Naive thymus-derived CD8-positive, alpha-beta T cell (primary cell): ENCODE measurements at regions not wholly inside any gene's neighbourhood (a gene's known extent, or its start where the extent isn't known, plus 50 kb on each side); places are given as distances from the start of the nearest gene placed in this dataset.

Experiments used
- ATAC-seq, 2 donors: fragments of 150-1000 bp; cut with Tn5 transposase in 1 of 2; sonication (Bioruptor Pico), chemical (Tn5 transposase) in 1 of 2; 1 replicate in 1 of 2; 2 replicates in 1 of 2; pipeline ENCODE4 v1.10.0; 2021; ENCODE audit warnings: mild to moderate bottlenecking in 2 of 2, moderate library complexity in 2 of 2
- POLR2A ChIA-PET: fragments of 350-600 bp; sonication (Branson Sonifier 250); formaldehyde crosslinking; loops from one replicate; lab custom pipeline; 2021; ENCODE audit warnings: antibody characterized with exemption; lab: Charles Lee
- DNase-seq, 10 donors: peaks; one replicate each; pipeline versions ENCODE4 v3.0.0 to v3.0.0-alpha.2; 2020 to 2022
- H3K27ac Mint-ChIP-seq, 10 donors: one replicate each; pipeline ENCODE4 v1.8.0; 2020 to 2022; ENCODE audit warnings: mild to moderate bottlenecking in 10 of 10, mixed read lengths in 10 of 10, moderate library complexity in 4 of 10, inconsistent platforms in 1 of 10
- H3K27me3 Mint-ChIP-seq, 5 donors: one replicate each; pipeline ENCODE4 v1.8.0; 2021 to 2022; ENCODE audit warnings: mixed read lengths in 5 of 5
- H3K36me3 Mint-ChIP-seq, 3 donors: one replicate each; pipeline ENCODE4 v1.8.0; 2020 to 2022; ENCODE audit warnings: mixed read lengths in 3 of 3, mild to moderate bottlenecking in 2 of 3, inconsistent platforms in 1 of 3
- H3K4me1 Mint-ChIP-seq, 4 donors: one replicate each; pipeline ENCODE4 v1.8.0; 2021 to 2022; ENCODE audit warnings: mixed read lengths in 4 of 4
- H3K4me3 Mint-ChIP-seq, 10 donors: one replicate each; pipeline ENCODE4 v1.8.0; 2020 to 2022; ENCODE audit warnings: mild to moderate bottlenecking in 10 of 10, mixed read lengths in 10 of 10, moderate library complexity in 6 of 10, inconsistent platforms in 1 of 10
- H3K9me3 Mint-ChIP-seq, 9 donors: one replicate each; pipeline ENCODE4 v1.8.0; 2020 to 2022; ENCODE audit warnings: mixed read lengths in 9 of 9, mild to moderate bottlenecking in 3 of 9, inconsistent platforms in 1 of 9, moderate library complexity in 1 of 9

DNA sequence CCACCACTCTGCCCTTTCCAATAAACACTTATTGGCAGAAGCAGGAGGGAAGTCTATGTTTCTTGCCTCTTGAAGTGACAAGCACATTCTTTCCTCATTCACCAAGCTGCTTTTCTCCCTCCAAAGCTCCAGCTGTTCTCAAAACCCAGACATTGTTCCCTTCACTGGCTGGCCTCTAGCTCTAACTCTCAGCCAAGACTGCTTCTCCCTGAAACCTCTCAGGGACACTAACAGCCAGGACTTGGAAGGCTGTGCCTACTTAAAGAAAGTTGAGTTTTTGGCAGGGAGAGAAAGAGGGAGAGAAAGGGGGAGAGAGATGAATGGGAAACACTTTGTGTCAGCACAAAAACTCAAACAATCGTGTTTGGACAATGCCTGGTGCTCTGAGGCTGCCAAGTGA lies 99.5 kb downstream of the COX18 start:
- Mint-ChIP-seq H3K36me3 (no peaks in the 10 kb centered on the region), H3K27ac (no peak overlapping the region), H3K9me3 (peaks cover 0 to under 1% (median 0%) of the 10 kb centered on the region in 9 donors), H3K4me1 (peaks cover 0 to 5% (median 3%) of the 10 kb centered on the region in 4 donors), H3K27me3 (peaks cover 0 to 6% (median 4%) of the 10 kb centered on the region in 5 donors), H3K4me3 (no peak overlapping the region)
- DNase-seq (no peak), ATAC-seq (no peak)
- POLR2A ChIA-PET: no interaction called here

GRCh38 chr4:72966652-72967051 lies 102.9 kb downstream of the COX18 start:
- H3K36me3 Mint-ChIP-seq: peaks cover 0 to 13% (median 0%) of the 10 kb centered on the region in 3 donors
- H3K4me3 Mint-ChIP-seq: no peak overlapping the region
- no peak for ATAC-seq
- POLR2A ChIA-PET: no interaction called here
- no peak for DNase-seq
- H3K4me1 Mint-ChIP-seq: no peaks in the 10 kb centered on the region
- H3K27ac Mint-ChIP-seq: no peak overlapping the region
- peaks cover 8 to 19% (median 13%) of the 10 kb centered on the region in 9 donors for H3K9me3 Mint-ChIP-seq
- peaks cover 3 to 16% (median 6%) of the 10 kb centered on the region in 5 donors for H3K27me3 Mint-ChIP-seq

GRCh38 chr4:72959411-72959810 lies 110.1 kb downstream of the COX18 start:
- Mint-ChIP-seq H3K36me3 (peaks cover 0 to 23% (median 2%) of the 10 kb centered on the region in 3 donors), H3K27ac (no peak overlapping the region), H3K4me3 (no peak overlapping the region), H3K27me3 (peaks cover 14 to 62% (median 18%) of the 10 kb centered on the region in 5 donors), H3K4me1 (no peaks in the 10 kb centered on the region), H3K9me3 (peaks cover 9 to 52% (median 31%) of the 10 kb centered on the region in 9 donors)
- POLR2A ChIA-PET: no interaction called here
- DNase-seq (no peak), ATAC-seq (no peak)

DNA sequence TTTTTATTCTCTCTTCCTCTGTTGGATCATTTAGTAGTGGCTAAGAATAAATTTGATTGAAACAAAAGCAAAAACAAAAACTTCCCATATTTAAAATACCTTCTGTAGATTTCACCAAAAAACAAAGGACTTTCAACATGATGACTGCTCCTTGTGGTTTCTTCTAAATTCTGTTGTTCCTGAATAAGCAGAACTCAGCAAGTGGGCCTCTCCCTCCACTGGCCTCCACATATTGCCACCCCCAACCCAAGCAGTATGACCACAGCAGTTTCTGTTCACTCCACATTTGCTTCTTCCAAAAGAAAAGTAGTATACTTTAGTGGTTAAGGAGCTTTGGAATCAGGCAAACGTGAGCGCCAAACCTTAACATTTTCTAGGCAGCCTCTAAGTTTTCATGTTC lies 114.7 kb downstream of the COX18 start:
- Mint-ChIP-seq H3K27ac (no peak overlapping the region), H3K4me3 (no peak overlapping the region), H3K9me3 (peaks cover 0 to 22% (median 6%) of the 10 kb centered on the region in 9 donors), H3K27me3 (peaks cover 14 to 71% (median 28%) of the 10 kb centered on the region in 5 donors), H3K4me1 (no peaks in the 10 kb centered on the region), H3K36me3 (peaks cover 0 to 2% (median 0%) of the 10 kb centered on the region in 3 donors)
- no peak for ATAC-seq
- no peak for DNase-seq
- POLR2A ChIA-PET: no interaction called here

DNA sequence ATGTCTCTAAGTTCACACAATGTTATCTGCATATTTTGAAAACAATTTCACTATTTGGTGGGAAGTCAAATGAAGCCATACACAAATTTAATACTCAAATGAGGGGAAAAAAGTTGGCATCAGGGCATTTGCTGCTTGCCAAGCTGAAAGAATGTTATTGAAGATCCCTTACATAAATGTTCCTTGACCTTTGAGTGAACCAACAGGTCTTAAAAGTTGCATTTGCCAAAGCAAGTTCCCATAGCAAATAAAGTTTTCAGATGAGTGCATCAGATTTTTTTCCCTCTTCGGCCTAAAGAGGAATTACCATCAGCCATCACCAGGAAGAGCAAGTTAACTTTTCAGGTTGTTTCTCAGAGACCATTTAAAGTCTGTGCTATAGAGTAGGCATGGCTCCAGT lies 115.9 kb downstream of the COX18 start:
- Mint-ChIP-seq H3K9me3 (peaks cover 0 to 10% (median 3%) of the 10 kb centered on the region in 9 donors), H3K4me1 (no peaks in the 10 kb centered on the region), H3K27me3 (peaks cover 11 to 63% (median 28%) of the 10 kb centered on the region in 5 donors), H3K4me3 (no peak overlapping the region), H3K36me3 (no peaks in the 10 kb centered on the region), H3K27ac (no peak overlapping the region)
- POLR2A ChIA-PET: no interaction called here
- DNase-seq: no peak
- no peak for ATAC-seq

DNA sequence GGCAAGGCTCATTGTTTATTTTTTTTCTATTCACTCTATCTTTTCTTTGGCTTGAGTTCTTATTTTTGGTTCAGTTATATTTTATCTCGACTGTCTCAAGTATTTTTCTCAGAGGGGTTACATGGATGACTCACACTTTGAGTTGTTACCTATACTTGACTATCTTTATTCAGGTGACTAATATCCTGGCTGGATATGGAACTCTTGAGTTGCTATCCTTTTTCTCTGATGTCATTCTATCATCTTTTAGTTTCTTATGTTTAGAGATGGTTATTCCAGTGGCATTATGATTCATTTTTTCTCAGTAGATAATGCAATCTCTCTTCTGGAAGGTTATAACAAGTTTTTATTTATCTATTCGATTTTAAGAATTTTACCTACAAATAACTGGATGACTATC lies 117.9 kb downstream of the COX18 start:
- Mint-ChIP-seq H3K36me3 (no peaks in the 10 kb centered on the region), H3K9me3 (peaks cover 0 to 3% (median 0%) of the 10 kb centered on the region in 9 donors)
- DNase-seq: no peak

DNA sequence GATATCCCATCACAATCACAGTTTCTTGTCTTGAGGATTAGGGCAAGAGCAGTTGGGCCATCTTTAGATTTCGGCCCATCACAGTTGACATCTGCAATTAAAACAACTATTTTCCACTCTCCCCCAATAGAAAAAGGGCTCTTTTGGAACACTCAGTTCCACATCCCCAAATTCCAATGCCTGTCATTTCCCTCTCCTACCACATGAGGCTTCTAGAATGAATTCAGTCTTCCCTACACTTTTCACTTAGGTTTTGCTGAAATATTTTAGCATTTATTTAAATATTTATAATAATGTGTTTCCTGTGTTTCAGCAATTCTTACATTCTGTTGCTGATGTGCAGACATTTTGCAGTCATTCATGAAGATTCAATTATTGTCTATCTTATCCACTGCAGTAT lies 118.4 kb downstream of the COX18 start:
- ATAC-seq (no peak), DNase-seq (no peak)
- Mint-ChIP-seq H3K4me1 (no peaks in the 10 kb centered on the region), H3K9me3 (peaks cover 0 to 6% (median 2%) of the 10 kb centered on the region in 9 donors), H3K27me3 (peaks cover 10 to 41% (median 23%) of the 10 kb centered on the region in 5 donors), H3K27ac (no peak overlapping the region), H3K36me3 (no peaks in the 10 kb centered on the region), H3K4me3 (no peak overlapping the region)
- POLR2A ChIA-PET: no interaction called here

More for the DNA sequence above, 117.9 kb downstream of the COX18 start:
- ATAC-seq: no peak
- Mint-ChIP-seq H3K27ac (no peak overlapping the region), H3K4me1 (no peaks in the 10 kb centered on the region), H3K27me3 (peaks cover 10 to 46% (median 24%) of the 10 kb centered on the region in 5 donors), H3K4me3 (no peak overlapping the region)
- POLR2A ChIA-PET: no interaction called here

GRCh38 chr4:72948080-72948479 lies 121.4 kb downstream of the COX18 start:
- Mint-ChIP-seq H3K4me1 (no peaks in the 10 kb centered on the region), H3K36me3 (no peaks in the 10 kb centered on the region), H3K27ac (no peak overlapping the region), H3K27me3 (peaks cover 6 to 31% (median 15%) of the 10 kb centered on the region in 5 donors), H3K4me3 (no peak overlapping the region), H3K9me3 (peaks cover 0 to 15% (median 8%) of the 10 kb centered on the region in 9 donors)
- POLR2A ChIA-PET: no interaction called here
- DNase-seq: no peak
- no peak for ATAC-seq

DNA sequence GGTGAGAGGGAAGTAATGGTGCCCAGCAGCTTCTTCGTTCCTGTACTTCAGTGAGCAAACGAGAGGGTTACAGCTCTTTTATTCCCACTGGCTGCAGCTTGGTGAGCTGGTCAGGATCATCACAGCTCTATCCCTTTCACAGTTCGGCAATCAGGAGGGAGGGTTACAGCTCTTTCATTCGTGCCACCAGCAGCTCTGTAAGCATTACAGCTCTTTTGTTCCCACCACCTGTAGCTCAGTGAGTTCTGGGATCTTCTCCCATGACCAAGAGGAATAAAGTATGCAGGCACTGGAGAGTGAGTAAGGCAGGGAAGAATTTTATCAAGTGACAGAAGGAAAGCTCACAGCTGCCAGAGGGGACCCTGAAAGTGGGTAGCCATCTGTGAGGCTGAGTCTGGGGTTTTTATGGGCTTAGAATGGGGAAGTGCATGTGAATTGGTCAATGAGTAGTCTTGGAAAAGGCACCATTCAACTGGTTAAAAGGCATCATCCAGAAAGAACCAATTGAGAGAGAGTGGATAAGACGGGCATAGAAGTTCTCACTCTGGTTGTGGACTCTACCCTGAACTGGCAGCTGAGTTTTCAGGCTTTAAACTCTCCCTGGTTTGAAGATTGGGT lies 123.7 kb downstream of the COX18 start:
- Mint-ChIP-seq H3K9me3 (peaks cover 0 to 15% (median 8%) of the 10 kb centered on the region in 9 donors), H3K27me3 (peaks cover 1 to 8% (median 6%) of the 10 kb centered on the region in 5 donors), H3K36me3 (no peaks in the 10 kb centered on the region), H3K4me1 (no peaks in the 10 kb centered on the region), H3K4me3 (no peak overlapping the region), H3K27ac (no peak overlapping the region)
- ATAC-seq (no peak), DNase-seq (no peak)
- POLR2A ChIA-PET: no interaction called here

- Mint-ChIP-seq H3K4me3 (no peak overlapping the region), H3K9me3 (peaks cover 0 to 15% (median 8%) of the 10 kb centered on the region in 9 donors), H3K36me3 (no peaks in the 10 kb centered on the region), H3K27me3 (peaks cover 0 to 9% (median 4%) of the 10 kb centered on the region in 5 donors), H3K4me1 (no peaks in the 10 kb centered on the region), H3K27ac (no peak overlapping the region)
- ATAC-seq: no peak
- POLR2A ChIA-PET: no interaction called here
- DNase-seq: no peak
Measured at GRCh38 chr4:72942565-72942964, 127.0 kb downstream of the COX18 start.

DNA sequence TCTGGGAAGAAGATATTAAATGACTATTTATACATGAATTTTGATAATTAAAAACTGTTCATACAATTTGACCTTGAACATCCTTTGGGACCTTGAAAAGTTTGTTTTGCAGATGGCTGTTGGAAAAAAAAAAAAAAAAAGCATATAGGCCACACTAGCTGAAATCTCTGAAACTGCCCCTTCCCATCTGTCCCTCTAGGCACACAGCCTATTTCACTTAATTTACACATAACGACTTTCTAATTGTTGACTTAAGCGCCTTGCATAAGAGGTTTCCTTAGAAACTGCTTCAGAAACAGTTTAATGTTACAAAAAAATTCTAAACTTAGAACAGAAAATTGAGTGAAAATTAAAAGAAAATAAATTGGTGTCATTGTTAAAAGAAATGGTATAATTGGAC lies 131.0 kb downstream of the COX18 start:
- no peak overlapping the region for H3K4me3 Mint-ChIP-seq
- ATAC-seq (no peak), DNase-seq (no peak)
- POLR2A ChIA-PET: no interaction called here
- no peaks in the 10 kb centered on the region for H3K36me3 Mint-ChIP-seq
- H3K4me1 Mint-ChIP-seq: no peaks in the 10 kb centered on the region
- H3K27ac Mint-ChIP-seq: no peak overlapping the region
- no peaks in the 10 kb centered on the region for H3K9me3 Mint-ChIP-seq
- peaks cover 2 to 16% (median 7%) of the 10 kb centered on the region in 5 donors for H3K27me3 Mint-ChIP-seq

GRCh38 chr4:72935462-72935861 lies 134.1 kb downstream of the COX18 start:
- H3K4me1 Mint-ChIP-seq: no peaks in the 10 kb centered on the region
- H3K27ac Mint-ChIP-seq: no peak overlapping the region
- no peaks in the 10 kb centered on the region for H3K36me3 Mint-ChIP-seq
- ATAC-seq (no peak), DNase-seq (no peak)
- no peak overlapping the region for H3K4me3 Mint-ChIP-seq
- peaks cover 5 to 18% (median 6%) of the 10 kb centered on the region in 5 donors for H3K27me3 Mint-ChIP-seq
- POLR2A ChIA-PET: no interaction called here
- no peaks in the 10 kb centered on the region for H3K9me3 Mint-ChIP-seq

DNA sequence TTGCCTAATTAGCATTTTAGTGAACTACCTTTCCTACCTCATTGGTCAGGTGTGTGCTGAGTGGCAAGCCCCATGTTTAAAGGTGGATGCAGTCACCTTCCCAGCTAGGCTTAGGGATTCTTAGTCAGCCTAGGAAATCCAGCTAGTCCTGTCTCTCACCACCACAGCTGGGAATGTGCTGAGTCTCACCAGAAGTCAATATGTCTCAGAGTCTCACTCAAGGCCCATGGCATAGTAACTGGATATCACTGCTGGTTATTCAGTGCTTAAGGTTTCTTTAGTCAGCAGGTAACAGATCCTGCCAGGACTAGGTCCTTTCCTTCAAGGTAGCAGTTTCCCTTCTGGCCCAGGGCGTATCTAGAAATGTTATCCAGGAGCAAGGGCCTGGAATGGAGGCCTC lies 136.5 kb downstream of the COX18 start:
- H3K36me3 Mint-ChIP-seq: no peaks in the 10 kb centered on the region
- POLR2A ChIA-PET: no interaction called here
- no peaks in the 10 kb centered on the region for H3K9me3 Mint-ChIP-seq
- H3K4me3 Mint-ChIP-seq: no peak overlapping the region
- no peak for DNase-seq
- no peak overlapping the region for H3K27ac Mint-ChIP-seq
- peaks cover 3 to 18% (median 5%) of the 10 kb centered on the region in 5 donors for H3K27me3 Mint-ChIP-seq
- H3K4me1 Mint-ChIP-seq: no peaks in the 10 kb centered on the region
- no peak for ATAC-seq

DNA sequence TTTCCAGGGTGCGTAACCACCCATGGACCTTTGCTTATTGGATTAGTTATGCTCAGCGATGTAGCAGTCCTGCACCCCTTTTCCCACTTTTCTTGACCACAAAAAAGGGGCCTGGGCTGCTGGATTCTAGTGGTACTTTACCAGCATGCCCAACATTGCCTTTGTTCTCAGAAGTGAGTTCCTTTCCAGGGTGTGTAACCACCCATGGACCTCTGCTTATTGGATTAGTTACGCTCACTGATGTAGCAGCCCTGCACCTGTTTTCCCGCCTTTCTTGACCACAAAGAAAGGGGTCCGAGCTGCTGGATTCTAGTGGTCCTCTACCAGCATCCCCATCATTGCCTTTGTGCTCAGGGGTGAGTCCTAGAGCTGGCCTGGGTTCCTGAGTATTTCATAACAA lies 138.2 kb downstream of the COX18 start:
- Mint-ChIP-seq H3K27me3 (peaks cover 1 to 20% (median 5%) of the 10 kb centered on the region in 5 donors), H3K4me1 (no peaks in the 10 kb centered on the region), H3K4me3 (no peak overlapping the region), H3K36me3 (no peaks in the 10 kb centered on the region), H3K9me3 (peaks cover 0 to 1% (median 0%) of the 10 kb centered on the region in 9 donors), H3K27ac (no peak overlapping the region)
- DNase-seq (no peak), ATAC-seq (no peak)
- POLR2A ChIA-PET: no interaction called here
